GM08714 (cell line): ENCODE measurements at regions not wholly inside any gene's neighbourhood (a gene's known extent, or its start where the extent isn't known, plus 50 kb on each side); places are given as distances from the start of the nearest gene placed in this dataset.

Experiments used
- H3K4me3 ChIP-seq: fragments of 200-500 bp; sonication (Bioruptor generic); 2 replicates; pipeline ENCODE4 v1.5.1; 2014; ENCODE audit warnings: mild to moderate bottlenecking, low read length, inconsistent platforms
- ZNF274 ChIP-seq: IDR thresholded peaks from 2 replicates; pipeline ENCODE4 v1.6.1; 2012; ENCODE audit warnings: mild to moderate bottlenecking, low read depth, low read length

DNA sequence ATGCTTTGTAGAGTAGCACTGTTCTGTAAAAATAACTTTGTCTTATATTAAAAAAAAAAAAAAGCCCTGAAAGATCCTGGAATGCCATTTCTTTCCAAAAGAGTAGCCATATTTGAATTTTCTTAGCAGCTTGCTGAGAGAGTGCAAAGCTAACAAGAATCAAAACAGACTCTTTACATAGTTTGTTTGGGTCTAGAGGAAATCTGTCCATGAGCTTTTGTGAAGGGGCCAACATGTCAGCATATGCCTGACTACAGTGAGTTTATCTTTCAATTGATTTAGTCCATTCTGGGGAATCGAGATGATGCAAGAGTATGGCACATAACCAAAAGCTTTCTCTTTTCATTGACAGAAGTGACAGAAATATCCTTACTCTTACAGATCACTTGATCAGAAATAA, 777.7 kb upstream of the ACVR2A start:
- TF ChIP-seq ZNF274 = no peak
- H3K4me3 ChIP-seq = no peak overlapping the region

DNA sequence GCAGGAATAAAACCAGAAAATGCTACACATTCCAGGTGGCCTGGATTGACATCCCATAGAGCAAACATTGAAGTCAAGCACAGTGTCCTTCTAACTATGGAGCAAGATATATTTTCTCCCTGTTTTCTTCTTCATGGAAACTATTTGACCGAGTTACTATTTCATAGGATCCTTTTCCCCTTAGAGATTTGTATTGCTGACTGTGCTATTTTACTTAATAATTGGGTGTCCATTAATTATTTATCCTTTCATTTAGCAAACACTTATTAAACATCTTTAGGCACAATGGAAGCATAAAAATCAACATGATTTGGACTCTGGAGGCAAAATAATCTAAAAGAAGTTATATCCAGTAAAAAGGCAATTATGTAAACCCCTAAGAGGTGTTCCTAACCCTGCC, 782.8 kb upstream of the ACVR2A start:
- no peak overlapping the region for H3K4me3 ChIP-seq
- no peak for TF ChIP-seq ZNF274

DNA sequence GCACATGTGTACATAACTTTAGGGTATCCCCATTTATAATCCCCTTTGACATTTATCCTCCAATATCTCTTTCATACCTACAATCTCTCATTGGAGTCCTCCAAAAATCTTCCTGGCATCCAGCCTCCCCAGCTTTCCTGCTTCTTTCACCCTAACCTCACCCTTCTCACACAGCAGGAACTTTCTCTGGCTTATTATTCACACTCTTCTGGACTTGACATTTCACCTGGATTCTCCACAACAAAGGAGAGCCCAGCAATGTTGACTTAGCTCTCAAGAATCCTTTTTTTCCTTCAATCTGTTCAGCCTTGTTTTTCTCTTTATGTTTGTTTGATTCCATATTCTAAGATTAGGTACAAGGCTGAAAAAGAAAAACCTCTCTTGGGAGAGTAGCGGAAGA, 783.6 kb upstream of the ACVR2A start:
- no peak for TF ChIP-seq ZNF274
- H3K4me3 ChIP-seq = no peak overlapping the region

DNA sequence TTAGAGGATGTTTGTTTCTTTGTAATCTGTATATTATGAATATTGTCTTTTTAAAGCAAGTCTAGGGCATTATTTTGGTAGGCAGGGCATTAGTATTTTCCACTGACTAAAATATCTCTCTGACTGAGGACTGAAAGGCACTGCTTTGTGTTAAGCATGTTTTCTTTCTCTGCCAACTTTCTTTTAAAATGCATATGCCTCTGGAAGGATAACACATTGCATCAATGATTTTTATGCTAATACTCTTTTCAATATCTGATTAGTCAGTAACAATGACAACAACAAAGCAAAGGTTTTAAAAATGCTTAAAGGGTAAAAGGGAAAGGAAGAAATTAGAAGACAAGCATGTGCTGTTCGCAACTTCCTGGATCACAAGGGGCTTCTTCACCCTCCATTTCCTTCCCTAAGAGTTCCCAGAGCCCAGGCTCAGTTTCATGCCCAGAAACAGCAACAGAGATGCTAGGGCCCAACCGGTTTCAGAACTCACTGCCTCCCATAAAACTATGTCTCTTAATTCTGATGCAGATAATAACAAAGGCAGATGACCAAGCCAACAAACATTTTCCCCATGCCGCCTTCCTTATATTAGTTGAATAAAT, 786.8 kb upstream of the ACVR2A start:
- no peak overlapping the region for H3K4me3 ChIP-seq
- TF ChIP-seq ZNF274 = no peak

DNA sequence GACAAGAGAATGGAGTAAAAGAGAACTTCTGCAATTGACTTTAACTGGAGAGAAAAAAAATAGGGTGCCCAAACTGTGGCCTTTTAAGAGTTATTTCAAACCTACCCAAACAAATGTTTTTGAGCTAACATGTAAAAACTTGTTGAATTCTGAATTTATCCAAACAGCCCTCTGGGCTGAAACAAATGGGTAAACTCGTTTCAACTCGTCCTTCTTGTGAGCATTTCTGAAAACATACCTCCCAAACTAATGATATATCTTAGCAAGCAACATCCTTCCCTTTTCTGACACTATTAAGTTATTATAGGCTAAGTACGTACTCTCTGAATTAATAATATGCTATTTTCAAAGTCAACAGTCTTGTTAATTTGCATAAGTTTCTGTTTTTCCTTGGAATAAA, 793.0 kb upstream of the ACVR2A start:
- no peak overlapping the region for H3K4me3 ChIP-seq
- no peak for TF ChIP-seq ZNF274

DNA sequence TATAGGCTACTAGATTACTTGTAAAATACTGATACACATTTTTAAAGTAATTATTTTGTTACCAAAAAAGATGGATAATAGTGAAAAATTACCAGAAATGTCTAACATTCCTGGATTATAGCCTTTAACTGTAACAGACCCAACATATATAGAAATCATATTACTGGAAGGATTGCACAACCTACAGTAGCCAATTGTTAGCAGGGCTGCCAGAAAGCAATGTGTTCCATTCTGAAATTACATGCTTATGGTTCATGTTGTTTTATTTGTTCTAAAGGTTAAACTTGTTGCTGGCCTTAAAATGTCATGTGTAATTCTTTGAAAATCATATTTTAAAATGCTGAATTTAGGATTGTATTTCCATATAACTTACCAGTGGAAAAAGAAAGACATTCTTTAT, 793.6 kb upstream of the ACVR2A start:
- TF ChIP-seq ZNF274 = no peak
- H3K4me3 ChIP-seq = no peak overlapping the region

DNA sequence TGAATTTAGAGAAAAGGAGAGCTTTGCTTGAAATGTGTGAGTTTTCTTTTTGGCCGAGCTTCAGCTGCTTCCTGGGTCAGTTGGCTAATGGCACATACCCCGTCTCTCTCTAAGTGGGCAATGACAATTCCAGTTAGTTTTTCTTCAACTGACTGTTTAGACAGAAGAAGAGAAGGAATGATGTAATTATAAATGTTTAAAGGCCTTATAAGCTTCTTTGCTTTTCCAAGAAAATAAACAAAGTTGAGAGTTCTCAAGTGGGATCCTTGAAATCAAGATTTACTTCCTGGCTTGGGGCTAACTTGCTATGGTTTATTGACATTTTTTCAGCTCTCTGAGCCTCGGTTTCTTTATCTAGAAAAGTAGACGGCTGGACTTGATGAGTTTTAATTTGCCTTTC, 794.9 kb upstream of the ACVR2A start:
- no peak overlapping the region for H3K4me3 ChIP-seq
- TF ChIP-seq ZNF274 = no peak

DNA sequence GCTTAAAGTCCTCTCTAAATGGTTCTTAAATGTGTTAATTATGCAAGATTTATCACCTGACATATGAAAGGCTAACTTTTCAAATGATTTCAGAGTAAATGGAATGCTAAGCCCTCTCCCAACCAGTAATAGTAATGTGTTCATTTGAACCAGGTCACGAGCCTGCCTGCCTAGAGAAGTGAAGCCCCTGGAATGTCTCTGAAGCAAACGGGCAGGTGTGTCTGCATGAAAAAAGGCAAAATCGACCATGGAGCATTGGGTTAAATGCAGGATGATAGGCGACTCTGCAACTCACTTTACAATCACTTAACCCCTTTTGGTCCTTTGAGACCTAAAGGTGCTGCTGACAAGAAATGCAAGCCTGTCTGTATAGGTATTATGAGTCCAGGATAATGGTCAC, 798.4 kb upstream of the ACVR2A start:
- H3K4me3 ChIP-seq = no peak overlapping the region
- TF ChIP-seq ZNF274 = no peak

DNA sequence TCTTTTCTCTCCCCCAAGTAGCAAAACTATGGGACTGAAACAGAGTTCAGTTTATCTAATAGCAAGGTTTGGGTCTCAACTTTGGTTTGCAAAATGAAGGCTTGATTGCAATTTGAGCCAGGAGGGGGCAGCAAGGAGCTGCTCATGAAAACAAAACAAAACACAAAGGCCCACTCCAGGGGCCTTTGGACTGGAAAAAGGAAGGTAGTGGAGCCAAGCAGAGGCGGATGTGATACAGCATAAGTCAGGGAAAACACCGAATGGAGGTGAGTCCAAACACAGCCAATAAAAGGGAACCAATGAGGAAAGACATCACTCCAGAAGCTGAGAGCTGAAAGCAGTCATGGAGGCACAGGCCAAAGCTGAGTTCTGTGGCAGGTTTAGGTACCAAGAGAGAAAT, 799.7 kb upstream of the ACVR2A start:
- no peak for TF ChIP-seq ZNF274
- H3K4me3 ChIP-seq = no peak overlapping the region

DNA sequence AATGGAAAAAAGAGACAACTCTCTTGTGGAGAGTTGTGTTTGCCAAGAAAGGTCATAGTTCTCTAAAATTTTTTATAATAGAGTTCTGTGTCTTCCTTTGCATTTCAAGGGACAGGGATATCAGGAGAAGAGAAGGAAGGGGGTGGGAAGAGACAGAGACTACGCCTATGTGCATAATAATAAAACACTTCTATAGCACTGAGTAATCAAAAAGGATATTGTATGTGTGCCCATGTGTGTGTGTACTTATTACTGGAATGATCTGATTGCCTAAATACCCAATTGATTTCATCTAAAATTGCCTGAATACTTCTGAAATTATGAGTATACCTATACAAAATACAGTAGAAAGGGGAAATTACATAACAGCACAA, 803.7 kb upstream of the ACVR2A start:
- TF ChIP-seq ZNF274 = no peak
- H3K4me3 ChIP-seq = no peak overlapping the region

DNA sequence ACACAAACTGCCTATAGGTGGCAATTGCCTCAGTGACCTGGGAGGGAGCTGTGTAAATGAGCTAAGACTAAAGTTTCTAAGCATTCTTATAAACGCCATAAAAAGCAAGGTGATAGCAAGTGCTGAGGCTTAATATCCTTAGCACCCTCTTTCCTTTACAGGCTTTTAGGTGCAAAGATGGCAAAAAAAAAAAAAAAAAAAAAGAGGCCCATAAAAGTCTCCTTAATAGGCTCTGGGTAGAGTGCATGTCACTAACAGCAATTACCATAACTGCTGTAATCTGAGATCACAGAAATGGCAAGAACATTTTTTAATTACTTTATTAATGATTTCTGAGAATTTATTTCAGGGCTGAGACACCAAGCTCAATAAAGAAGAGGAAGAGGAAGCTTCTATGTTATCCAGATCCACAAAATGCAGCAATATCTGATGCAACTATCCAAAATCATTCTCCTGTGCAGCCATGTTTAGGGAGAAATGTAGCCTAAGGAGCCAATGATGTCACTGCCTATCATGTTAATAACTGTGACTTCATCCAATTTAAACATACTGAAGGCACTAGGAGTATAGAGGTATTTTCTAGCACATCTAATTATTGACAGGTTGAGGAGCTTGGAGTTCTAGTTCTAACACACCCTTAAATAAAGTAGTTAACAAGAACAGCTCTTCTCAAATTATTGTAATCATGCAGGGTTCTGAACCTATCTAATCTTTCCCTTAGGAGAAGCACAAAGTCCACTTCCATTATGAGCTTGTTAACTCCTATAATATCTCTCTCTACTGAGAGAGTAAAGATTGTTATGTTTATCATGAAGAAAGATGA, 804.3 kb upstream of the ACVR2A start:
- no peak overlapping the region for H3K4me3 ChIP-seq
- no peak for TF ChIP-seq ZNF274

DNA sequence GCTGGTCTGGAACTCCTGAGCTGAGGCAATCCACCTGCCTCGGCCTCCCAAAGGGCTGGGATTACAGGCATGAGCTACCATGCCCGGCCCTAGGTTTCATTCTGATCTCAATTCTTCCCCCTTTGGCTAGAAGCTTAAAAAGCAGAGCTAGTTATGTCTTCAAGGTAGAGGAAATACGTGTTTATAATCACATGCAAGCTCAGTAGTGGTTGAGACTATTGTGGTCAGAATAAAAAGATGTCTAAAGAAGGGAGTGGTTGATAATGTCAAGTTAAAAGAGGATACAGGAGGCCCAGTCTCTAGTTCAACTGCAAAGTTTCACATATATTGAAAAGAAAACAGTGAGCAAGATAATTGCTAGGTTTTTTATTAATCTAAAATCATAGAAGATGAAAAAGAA, 807.8 kb upstream of the ACVR2A start:
- TF ChIP-seq ZNF274 = no peak
- no peak overlapping the region for H3K4me3 ChIP-seq

DNA sequence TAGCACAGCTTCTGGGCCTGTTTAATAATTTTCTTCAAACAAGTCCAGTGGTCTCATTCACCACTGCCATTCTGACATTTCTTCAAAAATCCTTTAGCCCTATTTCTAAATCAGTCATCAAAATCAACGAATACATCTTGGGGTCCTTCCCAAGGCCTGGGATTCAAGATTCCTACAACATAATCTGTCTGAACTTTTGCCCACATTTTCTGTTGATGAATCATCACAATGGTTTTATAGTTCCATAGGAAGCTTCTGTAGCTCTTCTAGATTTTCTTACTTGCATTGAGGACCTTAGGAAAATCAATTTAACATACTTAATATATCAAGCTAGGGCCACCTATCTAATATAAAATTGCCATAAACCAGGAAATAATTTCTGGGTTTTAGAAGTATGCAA, 811.8 kb upstream of the ACVR2A start:
- H3K4me3 ChIP-seq = no peak overlapping the region
- no peak for TF ChIP-seq ZNF274

DNA sequence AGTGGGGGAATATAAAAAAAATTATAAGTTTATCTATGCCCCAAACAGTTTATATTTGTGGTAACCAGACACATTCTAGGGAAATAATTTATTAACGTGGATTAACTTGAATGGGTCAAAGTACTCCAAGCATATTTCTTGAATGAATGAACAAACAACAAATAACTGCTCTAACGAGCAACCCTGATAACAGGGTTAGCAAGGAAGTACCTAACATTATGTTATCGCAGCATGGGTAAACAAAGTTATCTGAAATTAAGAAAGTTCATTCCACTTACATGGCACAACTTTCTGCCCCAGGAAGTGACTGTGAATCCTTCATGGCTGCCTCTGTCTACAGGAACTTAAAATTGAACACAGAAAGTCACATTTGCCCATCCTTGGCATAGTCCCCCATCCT, 812.9 kb upstream of the ACVR2A start:
- no peak overlapping the region for H3K4me3 ChIP-seq
- no peak for TF ChIP-seq ZNF274

DNA sequence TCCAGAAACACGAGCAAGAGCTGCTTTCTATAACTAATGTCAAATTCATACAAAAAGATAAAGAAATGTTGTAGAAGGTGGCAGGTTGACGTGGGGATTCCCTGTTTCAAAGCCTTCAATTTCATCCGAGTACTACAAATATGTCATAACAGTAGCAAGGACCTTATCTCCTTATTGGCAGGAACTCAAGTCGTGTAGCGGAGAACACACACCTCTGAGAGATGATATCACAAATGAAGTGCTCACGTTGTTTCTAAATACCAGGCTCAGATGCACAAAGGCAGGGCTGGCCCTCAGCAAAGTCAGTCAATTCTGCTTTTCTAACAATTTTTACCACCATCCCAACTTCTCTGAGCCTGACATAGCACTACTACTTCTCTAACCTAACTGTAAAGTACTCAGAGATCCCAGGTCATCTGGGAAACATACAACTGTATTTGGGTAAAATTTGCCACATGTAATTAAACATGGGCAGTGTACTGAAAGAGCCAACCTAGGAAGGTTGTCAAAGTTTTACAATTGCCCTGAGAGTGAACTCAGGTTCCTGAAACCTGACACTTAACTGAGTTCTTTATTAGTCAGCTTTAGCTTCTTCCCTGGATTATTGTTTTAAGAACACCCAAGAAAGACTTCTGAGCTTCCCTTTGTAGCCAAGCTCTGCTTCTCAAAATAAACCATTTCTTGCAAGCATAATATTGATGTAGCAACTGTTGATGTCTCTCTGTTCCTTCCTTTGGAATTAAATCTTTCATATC, 813.7 kb upstream of the ACVR2A start:
- no peak overlapping the region for H3K4me3 ChIP-seq
- no peak for TF ChIP-seq ZNF274
